ENCODE measurements at regions not wholly inside any gene's neighbourhood (a gene's known extent, or its start where the extent isn't known, plus 50 kb on each side); places are given as distances from the start of the nearest gene placed in this dataset.
A peak's percentile ranks its signal among the peaks of the same experiment; 100 is the strongest.
"Not testable (repeated sequence)": the region's sequence is repeated elsewhere in the genome, so short reads cannot be mapped to it uniquely, and the experiment has no call there.

DNA sequence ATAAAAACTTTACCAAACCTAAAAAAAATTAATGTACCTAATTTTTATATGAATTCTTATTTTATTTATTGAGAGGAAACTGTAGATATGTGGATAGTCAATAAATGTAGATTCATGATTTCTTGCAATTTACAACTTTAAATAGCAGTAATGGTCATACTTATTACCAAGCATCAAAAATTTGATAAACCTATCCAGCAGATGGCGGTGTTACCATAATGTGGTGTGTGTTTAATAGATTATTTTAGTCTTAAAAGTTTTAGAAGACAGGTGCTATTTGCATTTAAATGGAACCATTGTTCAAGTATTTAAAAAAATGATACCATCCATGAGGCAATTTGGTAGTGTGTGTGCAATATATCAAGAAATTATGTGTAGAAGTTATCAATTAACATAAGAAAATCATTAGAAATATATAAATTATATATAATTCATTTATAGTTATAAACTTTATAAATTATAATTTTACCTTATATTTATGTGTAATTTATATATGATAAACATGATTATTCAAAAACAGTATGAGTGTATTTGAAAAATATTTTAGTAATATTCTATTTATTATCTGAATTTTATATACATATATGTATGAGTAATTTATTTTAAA, 176.0 kb upstream of the BCHE start:
- Histone ChIP-seq H3K4me1 (ENCODE audit: control insufficient read depth, insufficient read depth, low read length, poor library complexity, severe bottlenecking) (no peaks in the 10 kb centered on the region), H3K36me3 (ENCODE audit: control insufficient read depth, insufficient read depth, low read length) (no peaks in the 10 kb centered on the region), H3K4me3 (ENCODE audit: extremely low read depth, insufficient read depth, low read length, poor library complexity, severe bottlenecking) (no peak overlapping the region), H3K27ac (ENCODE audit: low read depth, low read length, severe bottlenecking) (no peak overlapping the region), H3K9me3 (ENCODE audit: control insufficient read depth, low read length) (no peaks in the 10 kb centered on the region)
- WGBS, 2 experiments (ENCODE audit: insufficient coverage in 2 of 2): no CpG with 5 or more reads among the region's 1 CpG

DNA sequence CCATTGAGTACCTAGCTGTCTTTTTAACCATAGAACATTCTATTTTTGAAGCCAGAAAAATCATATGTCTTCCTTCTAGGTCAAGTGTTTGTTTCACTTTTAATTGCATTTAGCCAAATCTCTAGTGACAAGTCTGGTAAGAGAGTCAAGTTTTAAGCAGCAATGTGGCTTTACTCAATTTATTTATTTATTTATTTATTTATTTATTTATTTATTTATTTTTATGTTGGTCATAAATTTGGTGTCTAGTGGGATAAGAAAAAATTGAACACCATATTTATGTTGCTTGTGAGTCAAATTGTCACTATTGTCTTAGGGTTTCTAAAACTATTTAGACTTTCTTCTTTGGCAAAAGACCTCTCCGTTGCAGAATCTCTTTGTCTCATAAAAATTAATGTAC, 174.5 kb upstream of the BCHE start:
- H3K4me1 ChIP-seq (ENCODE audit: control insufficient read depth, insufficient read depth, low read length, poor library complexity, severe bottlenecking): no peaks in the 10 kb centered on the region
- H3K9me3 ChIP-seq (ENCODE audit: control insufficient read depth, low read length): no peaks in the 10 kb centered on the region
- no peaks in the 10 kb centered on the region for H3K36me3 ChIP-seq (ENCODE audit: control insufficient read depth, insufficient read depth, low read length)
- H3K4me3 ChIP-seq (ENCODE audit: extremely low read depth, insufficient read depth, low read length, poor library complexity, severe bottlenecking): no peak overlapping the region
- no peak overlapping the region for H3K27ac ChIP-seq (ENCODE audit: low read depth, low read length, severe bottlenecking)
- 100% methylated on average over 1 of the region's 1 CpG; no CpG with 5 or more reads in 1 of the 2 experiments for WGBS, 2 experiments (ENCODE audit: insufficient coverage in 2 of 2)

DNA sequence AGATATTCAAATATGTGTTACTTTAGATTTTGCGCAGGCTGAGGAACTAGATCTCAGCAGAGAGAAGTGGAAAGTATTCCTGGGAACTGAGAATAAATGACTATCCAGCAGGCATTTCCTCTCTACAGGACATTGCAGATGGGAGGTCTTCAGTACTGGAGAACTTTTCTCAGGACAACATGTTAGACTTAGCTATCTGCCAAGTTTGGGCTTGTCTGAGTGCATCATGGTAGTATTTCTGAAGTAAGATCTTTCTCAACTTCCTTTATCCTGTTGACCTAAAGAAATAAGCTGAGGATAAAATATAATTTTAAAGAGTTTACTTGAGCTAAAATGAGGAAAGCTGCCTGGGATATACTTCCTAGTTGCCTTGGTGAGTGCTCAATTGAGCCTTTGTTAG, 167.9 kb upstream of the BCHE start:
- H3K36me3 ChIP-seq (ENCODE audit: control insufficient read depth, insufficient read depth, low read length): no peaks in the 10 kb centered on the region
- H3K4me3 ChIP-seq (ENCODE audit: extremely low read depth, insufficient read depth, low read length, poor library complexity, severe bottlenecking): no peak overlapping the region
- no peaks in the 10 kb centered on the region for H3K4me1 ChIP-seq (ENCODE audit: control insufficient read depth, insufficient read depth, low read length, poor library complexity, severe bottlenecking)
- WGBS, 2 experiments (ENCODE audit: insufficient coverage in 2 of 2): no CpG with 5 or more reads among the region's 1 CpG
- no peaks in the 10 kb centered on the region for H3K9me3 ChIP-seq (ENCODE audit: control insufficient read depth, low read length)
- no peak overlapping the region for H3K27ac ChIP-seq (ENCODE audit: low read depth, low read length, severe bottlenecking)

DNA sequence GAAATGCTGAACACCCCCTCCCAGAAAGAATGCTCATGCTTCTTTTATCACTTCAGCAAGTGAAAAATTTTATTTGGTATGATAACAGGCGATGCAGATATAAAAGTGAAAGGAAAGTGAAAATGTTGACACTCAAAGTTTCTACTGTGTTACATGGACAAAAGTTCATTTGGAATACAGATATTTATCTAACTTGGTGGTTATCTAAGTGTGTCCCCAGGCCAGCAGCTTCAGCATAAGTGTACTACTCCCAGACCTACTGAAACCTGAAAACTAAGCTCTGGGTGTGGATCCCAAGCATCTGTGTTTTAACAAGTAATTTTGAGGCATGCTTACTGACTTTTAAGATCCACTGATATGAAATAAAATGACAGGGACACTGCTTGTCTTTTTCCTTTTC, 157.1 kb upstream of the BCHE start:
- WGBS, 2 experiments (ENCODE audit: insufficient coverage in 2 of 2): 50% methylated on average over 1 of the region's 1 CpG; no CpG with 5 or more reads in 1 of the 2 experiments
- H3K4me3 ChIP-seq (ENCODE audit: extremely low read depth, insufficient read depth, low read length, poor library complexity, severe bottlenecking): no peak overlapping the region
- no peaks in the 10 kb centered on the region for H3K4me1 ChIP-seq (ENCODE audit: control insufficient read depth, insufficient read depth, low read length, poor library complexity, severe bottlenecking)
- H3K36me3 ChIP-seq (ENCODE audit: control insufficient read depth, insufficient read depth, low read length): no peaks in the 10 kb centered on the region
- no peak overlapping the region for H3K27ac ChIP-seq (ENCODE audit: low read depth, low read length, severe bottlenecking)
- H3K9me3 ChIP-seq (ENCODE audit: control insufficient read depth, low read length): no peaks in the 10 kb centered on the region

DNA sequence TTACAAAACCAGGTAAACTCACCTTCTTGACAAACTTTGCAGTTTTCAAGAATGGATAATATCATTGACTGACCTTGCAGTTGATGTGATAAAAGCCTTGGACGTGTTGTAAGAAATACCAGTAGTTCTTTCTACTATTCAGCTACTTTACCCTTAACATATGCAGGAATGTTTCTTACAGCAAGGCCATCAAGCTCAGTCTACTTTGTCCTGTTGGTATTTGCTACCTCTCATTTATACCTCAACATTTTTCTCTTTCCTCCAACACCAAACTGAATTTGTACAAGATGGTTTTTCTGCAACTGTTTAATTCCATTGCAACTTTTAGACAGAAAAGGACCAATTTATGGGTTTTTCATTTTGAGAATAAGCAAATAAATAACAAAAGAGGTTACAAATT, 147.4 kb upstream of the BCHE start:
- WGBS, 2 experiments (ENCODE audit: insufficient coverage in 2 of 2): no CpG with 5 or more reads among the region's 1 CpG
- Histone ChIP-seq H3K27ac (ENCODE audit: low read depth, low read length, severe bottlenecking) (no peak overlapping the region), H3K36me3 (ENCODE audit: control insufficient read depth, insufficient read depth, low read length) (no peaks in the 10 kb centered on the region), H3K4me3 (ENCODE audit: extremely low read depth, insufficient read depth, low read length, poor library complexity, severe bottlenecking) (no peak overlapping the region), H3K4me1 (ENCODE audit: control insufficient read depth, insufficient read depth, low read length, poor library complexity, severe bottlenecking) (no peaks in the 10 kb centered on the region), H3K9me3 (ENCODE audit: control insufficient read depth, low read length) (no peaks in the 10 kb centered on the region)

DNA sequence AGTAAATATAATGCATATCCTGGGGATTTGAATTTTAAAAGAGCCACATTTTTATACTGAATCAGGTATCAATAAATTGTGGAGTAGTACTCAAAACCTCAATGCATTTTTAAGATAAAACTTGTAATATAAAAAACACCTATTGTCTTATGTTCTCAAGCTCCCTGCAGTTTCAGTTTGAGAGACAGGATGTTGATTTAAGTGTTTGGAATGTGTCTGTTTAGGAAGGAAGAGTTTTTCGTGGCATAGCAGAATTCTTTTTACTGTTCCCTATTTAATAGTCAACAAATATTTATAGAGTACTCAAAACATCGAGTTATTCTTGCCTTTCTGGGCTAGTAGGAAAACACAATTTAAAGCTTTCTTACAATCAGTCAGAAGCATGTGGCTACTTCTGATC, 146.1 kb upstream of the BCHE start:
- H3K27ac ChIP-seq (ENCODE audit: low read depth, low read length, severe bottlenecking): peak overlapping the region; percentile 19
- H3K36me3 ChIP-seq (ENCODE audit: control insufficient read depth, insufficient read depth, low read length): no peaks in the 10 kb centered on the region
- H3K9me3 ChIP-seq (ENCODE audit: control insufficient read depth, low read length): no peaks in the 10 kb centered on the region
- 83% methylated on average over 1 of the region's 2 CpGs; no CpG with 5 or more reads in 1 of the 2 experiments for WGBS, 2 experiments (ENCODE audit: insufficient coverage in 2 of 2)
- H3K4me1 ChIP-seq (ENCODE audit: control insufficient read depth, insufficient read depth, low read length, poor library complexity, severe bottlenecking): no peaks in the 10 kb centered on the region
- H3K4me3 ChIP-seq (ENCODE audit: extremely low read depth, insufficient read depth, low read length, poor library complexity, severe bottlenecking): no peak overlapping the region

DNA sequence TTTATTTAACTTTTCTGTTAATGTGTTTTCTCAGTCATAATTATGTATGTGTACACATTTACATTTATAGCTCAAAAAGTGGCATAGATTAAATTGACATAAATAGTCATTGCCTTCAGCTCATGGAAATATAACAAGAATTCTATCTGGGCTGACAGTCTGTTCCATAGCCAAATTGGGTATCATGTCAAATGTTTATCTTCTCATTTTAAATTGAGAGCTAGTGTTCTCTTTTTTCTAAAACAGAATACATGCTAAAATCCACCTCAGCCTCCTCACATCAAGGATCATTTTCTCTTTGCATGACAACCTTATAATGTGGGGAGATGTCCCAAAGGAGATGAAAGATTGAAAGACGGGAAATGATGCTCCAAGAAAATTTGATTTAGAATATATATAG, 144.1 kb upstream of the BCHE start:
- 80% methylated on average over 1 of the region's 1 CpG; no CpG with 5 or more reads in 1 of the 2 experiments for WGBS, 2 experiments (ENCODE audit: insufficient coverage in 2 of 2)

DNA sequence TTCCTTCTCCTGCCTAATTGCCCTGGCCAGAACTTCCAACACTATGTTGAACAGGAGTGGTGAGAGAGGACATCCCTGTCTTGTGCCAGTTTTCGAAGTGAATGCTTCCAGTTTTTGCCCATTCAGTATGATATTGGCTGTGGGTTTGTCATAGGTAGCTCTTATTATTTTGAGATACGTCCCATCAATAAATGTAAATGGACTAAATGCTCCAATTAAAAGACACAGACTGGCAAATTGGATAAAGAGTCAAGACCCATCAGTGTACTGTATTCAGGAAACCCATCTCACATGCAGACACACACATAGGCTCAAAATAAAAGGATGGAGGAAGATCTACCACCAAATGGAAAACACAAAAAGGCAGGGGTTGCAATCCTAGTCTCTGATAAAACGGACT, 123.6 kb upstream of the BCHE start:
- H3K36me3 ChIP-seq (ENCODE audit: control insufficient read depth, insufficient read depth, low read length); H3K27ac ChIP-seq (ENCODE audit: low read depth, low read length, severe bottlenecking); H3K9me3 ChIP-seq (ENCODE audit: control insufficient read depth, low read length); H3K4me3 ChIP-seq (ENCODE audit: extremely low read depth, insufficient read depth, low read length, poor library complexity, severe bottlenecking); H3K4me1 ChIP-seq (ENCODE audit: control insufficient read depth, insufficient read depth, low read length, poor library complexity, severe bottlenecking): not testable (repeated sequence)
- WGBS, 2 experiments (ENCODE audit: insufficient coverage in 2 of 2): 83 to 100% methylated on average over 1 of the region's 3 CpGs

More for the DNA sequence above, 144.1 kb upstream of the BCHE start:
- no peak overlapping the region for H3K27ac ChIP-seq (ENCODE audit: low read depth, low read length, severe bottlenecking)
- no peaks in the 10 kb centered on the region for H3K36me3 ChIP-seq (ENCODE audit: control insufficient read depth, insufficient read depth, low read length)
- no peak overlapping the region for H3K4me3 ChIP-seq (ENCODE audit: extremely low read depth, insufficient read depth, low read length, poor library complexity, severe bottlenecking)
- no peaks in the 10 kb centered on the region for H3K9me3 ChIP-seq (ENCODE audit: control insufficient read depth, low read length)
- H3K4me1 ChIP-seq (ENCODE audit: control insufficient read depth, insufficient read depth, low read length, poor library complexity, severe bottlenecking): no peaks in the 10 kb centered on the region

DNA sequence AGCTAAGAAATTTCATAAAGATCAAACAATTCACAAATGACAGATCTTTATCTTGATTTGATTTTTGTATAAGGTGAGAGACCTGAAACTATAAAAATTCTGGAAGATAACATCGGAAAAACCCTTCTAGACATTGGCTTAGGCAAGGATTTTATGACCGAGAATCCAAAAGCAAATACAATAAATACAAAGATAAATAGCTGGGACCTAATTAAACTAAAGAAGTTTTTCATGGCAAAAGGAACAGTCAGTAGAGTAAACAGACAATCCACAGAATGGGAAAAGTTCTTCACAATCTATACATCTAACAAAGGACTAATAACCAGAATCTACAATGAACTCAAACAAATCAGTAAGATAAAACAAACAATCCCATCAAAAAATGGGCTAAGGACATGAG, 116.9 kb upstream of the BCHE start:
- Histone ChIP-seq H3K9me3 (ENCODE audit: control insufficient read depth, low read length) (no peaks in the 10 kb centered on the region), H3K36me3 (ENCODE audit: control insufficient read depth, insufficient read depth, low read length) (no peaks in the 10 kb centered on the region), H3K4me3 (ENCODE audit: extremely low read depth, insufficient read depth, low read length, poor library complexity, severe bottlenecking) (no peak overlapping the region), H3K27ac (ENCODE audit: low read depth, low read length, severe bottlenecking) (no peak overlapping the region), H3K4me1 (ENCODE audit: control insufficient read depth, insufficient read depth, low read length, poor library complexity, severe bottlenecking) (no peaks in the 10 kb centered on the region)
- WGBS, 2 experiments (ENCODE audit: insufficient coverage in 2 of 2): no CpG with 5 or more reads among the region's 2 CpGs

DNA sequence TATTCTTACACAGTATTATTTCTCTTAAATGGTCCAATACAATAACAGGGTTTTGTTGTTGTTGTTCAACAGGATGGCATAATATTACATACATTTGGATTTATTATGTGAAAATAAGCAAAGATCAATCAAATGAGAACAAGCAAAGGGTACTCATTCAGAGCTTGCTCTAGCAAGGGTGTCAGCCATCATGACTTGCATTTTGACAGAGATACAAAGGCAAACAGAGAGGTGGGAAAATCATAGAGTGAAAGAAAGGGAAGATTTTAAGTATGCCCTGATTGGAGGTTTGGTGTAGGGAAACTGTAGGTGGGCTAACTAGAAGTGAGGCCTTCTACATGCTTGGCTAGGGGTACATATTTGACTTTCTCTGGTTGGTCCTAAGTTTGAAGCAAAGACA, 109.1 kb upstream of the BCHE start:
- Histone ChIP-seq H3K27ac (ENCODE audit: low read depth, low read length, severe bottlenecking) (no peak overlapping the region), H3K4me1 (ENCODE audit: control insufficient read depth, insufficient read depth, low read length, poor library complexity, severe bottlenecking) (no peaks in the 10 kb centered on the region), H3K36me3 (ENCODE audit: control insufficient read depth, insufficient read depth, low read length) (no peaks in the 10 kb centered on the region), H3K9me3 (ENCODE audit: control insufficient read depth, low read length) (no peaks in the 10 kb centered on the region), H3K4me3 (ENCODE audit: extremely low read depth, insufficient read depth, low read length, poor library complexity, severe bottlenecking) (no peak overlapping the region)

DNA sequence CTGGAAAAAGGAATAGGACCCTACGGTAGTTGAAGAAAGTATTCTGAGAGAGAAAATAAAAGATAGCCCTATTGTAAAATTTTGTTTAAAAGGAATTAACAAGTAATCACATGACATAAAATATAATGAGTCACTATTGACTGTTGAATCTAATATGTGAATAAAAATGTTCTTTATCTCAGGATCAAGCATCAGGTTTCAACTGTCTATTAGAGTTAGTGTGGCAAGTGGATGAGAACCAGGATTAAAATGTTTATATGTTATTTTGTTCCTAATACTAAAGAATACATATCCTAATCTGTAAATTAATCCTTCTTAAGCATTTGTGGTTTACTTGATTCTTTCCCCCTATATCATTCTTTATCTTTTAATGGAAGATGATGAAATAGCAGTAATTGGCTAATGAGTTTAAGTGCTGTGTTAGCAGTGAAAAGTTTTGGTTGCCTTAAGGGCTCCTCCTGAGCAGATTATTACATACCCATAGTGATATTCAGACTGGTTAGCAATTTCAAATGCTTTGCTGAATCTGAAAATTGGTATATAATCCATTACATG, 101.8 kb upstream of the BCHE start:
- H3K4me3 ChIP-seq (ENCODE audit: extremely low read depth, insufficient read depth, low read length, poor library complexity, severe bottlenecking): no peak overlapping the region
- no CpG with 5 or more reads among the region's 1 CpG for WGBS, 2 experiments (ENCODE audit: insufficient coverage in 2 of 2)

More for the DNA sequence above, 101.8 kb upstream of the BCHE start:
- H3K36me3 ChIP-seq (ENCODE audit: control insufficient read depth, insufficient read depth, low read length): no peaks in the 10 kb centered on the region
- H3K27ac ChIP-seq (ENCODE audit: low read depth, low read length, severe bottlenecking): no peak overlapping the region
- no peaks in the 10 kb centered on the region for H3K9me3 ChIP-seq (ENCODE audit: control insufficient read depth, low read length)
- no peaks in the 10 kb centered on the region for H3K4me1 ChIP-seq (ENCODE audit: control insufficient read depth, insufficient read depth, low read length, poor library complexity, severe bottlenecking)

All from mesodermal cell (in vitro differentiated cells).